Thyroid gland (tissue), 4 donors: ENCODE measurements at regions not wholly inside any gene's neighbourhood (a gene's known extent, or its start where the extent isn't known, plus 50 kb on each side); places are given as distances from the start of the nearest gene placed in this dataset.

Source experiments
- POLR2A ChIP-seq, 2 donors: fragments of 450-650 bp; IDR thresholded peaks; one replicate each; pipeline ENCODE4 v1.6.1; 2017; ENCODE audit warnings: antibody characterized with exemption in 2 of 2, mild to moderate bottlenecking in 2 of 2, moderate library complexity in 1 of 2
- TF ChIP-seq, protein P1 (sequence below), 6 experiments: fragments of 200-600 bp in 3 of 6; fragments of 450-650 bp in 3 of 6; sonication (generic) in 3 of 6; IDR thresholded peaks; one replicate each; pipeline ENCODE4 v1.5.1; 2016 to 2019; ENCODE audit warnings: antibody characterized with exemption in 6 of 6, mild to moderate bottlenecking in 2 of 6, inconsistent platforms in 1 of 6, moderate library complexity in 1 of 6

DNA sequence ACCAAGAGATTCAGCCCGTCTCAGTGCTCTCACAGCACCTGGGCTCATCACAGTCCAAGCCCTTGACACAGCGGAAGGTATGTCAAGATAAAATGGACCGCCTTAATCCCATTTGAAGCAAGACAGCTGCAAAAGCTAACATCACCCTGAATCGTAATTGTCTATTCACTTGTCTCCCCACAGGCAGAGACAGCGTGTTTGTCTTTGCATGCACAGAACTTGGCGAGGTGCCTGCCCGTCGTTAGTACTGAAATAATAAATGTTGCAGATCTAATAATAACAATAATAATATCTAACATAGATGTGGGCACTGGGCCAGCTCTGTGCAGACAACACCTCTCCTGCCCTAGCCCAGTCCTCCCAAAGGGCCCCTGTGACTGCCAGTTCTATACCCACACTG is 271.7 kb downstream of the NPHP4 start:
- TF ChIP-seq POLR2A (IDR thresholded peaks at IDR 0.05), result no peak
- TF ChIP-seq, protein P1, sequence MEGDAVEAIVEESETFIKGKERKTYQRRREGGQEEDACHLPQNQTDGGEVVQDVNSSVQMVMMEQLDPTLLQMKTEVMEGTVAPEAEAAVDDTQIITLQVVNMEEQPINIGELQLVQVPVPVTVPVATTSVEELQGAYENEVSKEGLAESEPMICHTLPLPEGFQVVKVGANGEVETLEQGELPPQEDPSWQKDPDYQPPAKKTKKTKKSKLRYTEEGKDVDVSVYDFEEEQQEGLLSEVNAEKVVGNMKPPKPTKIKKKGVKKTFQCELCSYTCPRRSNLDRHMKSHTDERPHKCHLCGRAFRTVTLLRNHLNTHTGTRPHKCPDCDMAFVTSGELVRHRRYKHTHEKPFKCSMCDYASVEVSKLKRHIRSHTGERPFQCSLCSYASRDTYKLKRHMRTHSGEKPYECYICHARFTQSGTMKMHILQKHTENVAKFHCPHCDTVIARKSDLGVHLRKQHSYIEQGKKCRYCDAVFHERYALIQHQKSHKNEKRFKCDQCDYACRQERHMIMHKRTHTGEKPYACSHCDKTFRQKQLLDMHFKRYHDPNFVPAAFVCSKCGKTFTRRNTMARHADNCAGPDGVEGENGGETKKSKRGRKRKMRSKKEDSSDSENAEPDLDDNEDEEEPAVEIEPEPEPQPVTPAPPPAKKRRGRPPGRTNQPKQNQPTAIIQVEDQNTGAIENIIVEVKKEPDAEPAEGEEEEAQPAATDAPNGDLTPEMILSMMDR (IDR thresholded peaks at IDR 0.05), result no peak
